Left kidney (tissue), 1 donor: ENCODE measurements at regions not wholly inside any gene's neighbourhood (a gene's known extent, or its start where the extent isn't known, plus 50 kb on each side); places are given as distances from the start of the nearest gene placed in this dataset.
"Not testable (repeated sequence)": the region's sequence is repeated elsewhere in the genome, so short reads cannot be mapped to it uniquely, and the experiment has no call there.

Experiments used
- DNase-seq: peaks from one replicate; pipeline ENCODE4 v3.0.0-alpha.2; 2013

GRCh38 chr2:37570773-37571586, 100.5 kb downstream of the CDC42EP3 start:
- DNase-seq, result no peak

- no peak for DNase-seq
Observed at GRCh38 chr2:37571587-37572136, 99.8 kb downstream of the CDC42EP3 start.

DNA sequence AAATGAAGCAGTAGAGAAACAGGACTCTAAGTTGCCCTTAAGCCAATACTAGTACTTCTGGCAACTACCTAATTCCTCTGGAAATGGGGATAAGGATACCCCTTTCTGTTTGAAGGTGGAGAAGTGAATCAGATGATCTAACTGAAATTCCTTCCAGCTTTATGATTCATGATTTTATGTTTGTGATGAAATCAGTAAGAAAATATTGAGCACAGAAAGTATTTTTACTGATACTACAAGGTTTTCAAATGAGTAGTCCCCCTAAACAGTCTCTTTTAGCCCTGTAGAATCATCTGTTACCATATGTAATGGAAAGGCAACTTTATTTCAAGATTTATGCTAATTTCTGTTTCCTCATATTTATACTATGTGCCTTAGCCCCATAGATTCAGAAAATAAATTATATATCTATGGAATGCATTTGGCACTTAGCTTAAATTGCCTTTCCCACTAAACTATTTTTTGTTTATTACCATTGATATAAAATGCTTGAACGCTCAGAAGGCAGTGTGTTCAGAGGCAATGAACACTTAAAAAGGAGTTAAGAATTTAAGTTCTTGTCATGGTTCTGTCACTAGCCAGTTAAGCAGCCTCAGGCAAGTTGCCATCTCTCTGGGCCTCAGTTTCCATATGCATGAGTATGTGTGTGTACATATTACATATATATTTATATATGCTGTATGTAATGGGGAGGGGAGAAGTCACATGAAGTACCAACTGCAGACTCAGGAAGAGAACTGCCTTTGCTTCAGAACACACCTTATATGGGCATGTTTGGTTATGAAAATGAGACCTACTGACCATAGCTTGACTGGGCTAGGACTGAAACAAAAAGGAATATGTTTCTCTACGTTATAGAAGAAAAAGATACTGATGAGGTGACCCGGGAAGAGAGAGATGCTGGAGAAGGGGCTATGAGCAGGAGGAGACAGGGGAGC, 97.7 kb downstream of the CDC42EP3 start:
- DNase-seq, result no peak

- DNase-seq, result no peak
Observed at GRCh38 chr2:37575780-37576179, 95.7 kb downstream of the CDC42EP3 start.

GRCh38 chr2:37576194-37576593, 95.2 kb downstream of the CDC42EP3 start:
- not testable (repeated sequence) for DNase-seq

GRCh38 chr2:37576831-37577230, 94.6 kb downstream of the CDC42EP3 start:
- DNase-seq, result no peak

- no peak for DNase-seq
Observed at GRCh38 chr2:37579192-37579713, 92.2 kb downstream of the CDC42EP3 start.

DNA sequence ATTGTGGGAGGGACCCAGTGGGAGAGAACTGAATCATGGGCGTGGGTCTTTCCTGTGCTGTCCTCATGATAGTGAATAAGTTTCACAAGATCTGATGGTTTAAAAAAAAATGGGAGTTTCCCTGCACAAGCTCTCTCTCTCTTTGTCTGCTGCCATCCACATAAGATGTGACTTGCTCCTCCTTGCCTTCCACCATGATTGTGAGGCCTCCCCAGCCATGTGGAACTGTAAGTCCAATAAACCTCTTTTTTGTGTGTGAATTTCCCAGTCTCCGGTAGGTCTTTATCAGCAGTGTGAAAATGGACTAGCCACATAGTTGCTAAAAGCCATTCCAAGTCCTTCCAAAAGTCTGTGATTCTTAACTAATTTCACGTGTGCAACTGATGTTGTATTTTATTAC, 91.5 kb downstream of the CDC42EP3 start:
- DNase-seq, result not testable (repeated sequence)

- DNase-seq, result no peak
Observed at GRCh38 chr2:37581433-37581832, 90.0 kb downstream of the CDC42EP3 start.

GRCh38 chr2:37582481-37583220, 88.8 kb downstream of the CDC42EP3 start:
- no peak for DNase-seq

GRCh38 chr2:37583402-37583801, 88.0 kb downstream of the CDC42EP3 start:
- no peak for DNase-seq

DNA sequence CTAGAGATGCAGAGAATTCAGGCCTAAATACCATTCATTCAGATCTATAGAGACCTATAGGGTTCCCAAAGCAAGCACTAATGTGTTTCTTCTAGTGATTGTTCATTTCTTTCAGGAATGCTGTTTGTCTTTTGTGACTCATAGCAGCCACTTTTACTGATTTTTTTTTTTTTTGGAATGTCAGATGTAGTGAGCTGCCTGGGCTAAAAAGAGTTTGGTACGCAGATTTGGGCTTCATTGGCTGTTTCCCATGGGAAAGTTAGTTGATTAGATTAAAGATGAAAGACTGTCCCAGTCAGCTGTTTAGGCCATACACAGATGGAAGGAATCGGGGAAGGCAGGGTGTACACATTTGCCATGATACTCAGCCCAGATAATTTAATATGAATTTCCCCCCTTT, 87.6 kb downstream of the CDC42EP3 start:
- DNase-seq, result no peak

GRCh38 chr2:37585295-37585908, 86.0 kb downstream of the CDC42EP3 start:
- DNase-seq, result peak; percentile 34

- DNase-seq, result no peak
Observed at GRCh38 chr2:37585982-37586621, 85.3 kb downstream of the CDC42EP3 start.

GRCh38 chr2:37586663-37587317, 84.7 kb downstream of the CDC42EP3 start:
- DNase-seq, result no peak

- DNase-seq, result no peak
Observed at GRCh38 chr2:37587817-37588216, 83.6 kb downstream of the CDC42EP3 start.

DNA sequence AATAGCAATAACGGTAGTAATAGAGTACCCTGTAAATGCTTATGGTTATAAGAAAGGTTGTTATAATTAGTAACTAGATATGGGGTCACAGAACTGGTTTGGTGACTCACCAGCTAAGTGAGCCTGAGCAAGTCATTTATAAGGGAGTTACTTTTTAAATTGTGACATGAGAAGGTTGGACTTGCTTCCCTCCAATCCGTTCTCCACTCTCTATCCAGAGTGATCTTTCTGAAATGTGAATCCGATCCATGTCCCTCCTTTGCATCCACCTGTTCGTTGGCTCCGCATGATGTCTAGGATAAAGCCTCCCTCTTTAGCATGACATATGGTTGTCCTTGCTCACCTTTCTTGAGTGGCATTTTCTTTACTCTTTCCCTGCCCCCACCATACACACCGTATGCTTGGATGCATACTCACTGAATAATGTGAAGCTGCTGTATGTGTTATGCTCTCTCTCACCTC, 83.1 kb downstream of the CDC42EP3 start:
- DNase-seq, result no peak

DNA sequence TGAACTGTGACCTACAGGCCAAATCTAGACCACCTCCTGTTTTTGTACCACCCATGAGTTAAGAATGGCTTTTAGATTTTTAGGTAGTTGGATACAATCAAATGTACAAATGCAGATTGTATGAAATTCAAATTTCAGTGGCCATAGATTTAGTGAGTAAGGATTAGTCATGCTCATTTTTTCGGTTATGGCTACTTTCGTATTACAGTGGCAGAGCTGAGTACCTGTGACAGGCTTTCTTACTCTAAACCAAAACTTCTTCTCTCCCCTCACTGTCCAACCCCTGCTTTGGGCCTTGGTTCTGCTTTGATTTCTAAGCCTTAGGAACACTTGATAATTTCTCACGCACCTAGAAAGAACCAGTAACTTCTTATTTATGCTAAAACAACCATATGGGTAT, 82.1 kb downstream of the CDC42EP3 start:
- no peak for DNase-seq

GRCh38 chr2:37590119-37590571, 81.3 kb downstream of the CDC42EP3 start:
- DNase-seq, result no peak
